B cell (primary cell): ENCODE measurements at regions not wholly inside any gene's neighbourhood (a gene's known extent, or its start where the extent isn't known, plus 50 kb on each side); places are given as distances from the start of the nearest gene placed in this dataset.

Experiments
- ATAC-seq: fragments of 200-7000 bp; cut with Tn5 transposase; one replicate; pipeline ENCODE4 v1.10.0; 2021; ENCODE audit warnings: low read depth, mild to moderate bottlenecking, moderate number of reproducible peaks, moderate library complexity
- CTCF ChIA-PET: fragments of 350-600 bp; sonication (Branson Sonifier 250); formaldehyde crosslinking; loops from one replicate; lab custom pipeline; 2021; ENCODE audit warnings: antibody characterized with exemption, inconsistent platforms; lab: Charles Lee
- POLR2A ChIA-PET: fragments of 350-600 bp; sonication (Branson Sonifier 250); formaldehyde crosslinking; loops from one replicate; lab custom pipeline; 2021; ENCODE audit warnings: antibody characterized with exemption; lab: Charles Lee
- DNase-seq: peaks from one replicate; pipeline ENCODE4 v3.0.0; 2013
- H2AFZ ChIP-seq: 2 replicates; pipeline ENCODE4 v1.6.1; 2012; ENCODE audit warnings: mild to moderate bottlenecking, low read depth, low read length; ENCODE audit not compliant: insufficient read depth, poor library complexity, severe bottlenecking
- H3K27ac ChIP-seq, 2 donors: 1 replicate in 1 of 2; 2 replicates in 1 of 2; pipeline ENCODE4 v1.5.1; 2012 to 2013; ENCODE audit warnings: low read length in 2 of 2, mild to moderate bottlenecking in 2 of 2, moderate library complexity in 1 of 2
- H3K27me3 ChIP-seq, 4 experiments: fragments of 200-600 bp in 1 of 4; sonication (generic) in 1 of 4; replicated peaks in 1 of 4; 1 replicate in 2 of 4; 2 replicates in 2 of 4; pipeline versions ENCODE4 v1.6.1 to v1.7.0; 2013 to 2016; ENCODE audit warnings: low read length in 3 of 4, mild to moderate bottlenecking in 2 of 4, mixed read lengths in 1 of 4, moderate library complexity in 1 of 4; ENCODE audit not compliant: insufficient read depth in 4 of 4, control insufficient read depth in 3 of 4; ENCODE audit errors: control extremely low read depth in 1 of 4
- H3K36me3 ChIP-seq, 2 experiments: replicated peaks in 1 of 2; 1 replicate in 1 of 2; 2 replicates in 1 of 2; pipeline versions ENCODE4 v1.6.1 to v1.7.1; 2013; ENCODE audit warnings: low read length in 1 of 2; ENCODE audit not compliant: insufficient read depth in 2 of 2, control insufficient read depth in 1 of 2; ENCODE audit errors: control extremely low read depth in 1 of 2, extremely low read depth in 1 of 2
- H3K4me1 ChIP-seq, 2 donors: fragments of 200-600 bp in 1 of 2; sonication (generic) in 1 of 2; 1 replicate in 1 of 2; 2 replicates in 1 of 2; pipeline versions ENCODE4 v1.5.1 to v1.6.1; 2013 to 2017; ENCODE audit warnings: low read length in 2 of 2; ENCODE audit not compliant: control insufficient read depth in 2 of 2, insufficient read depth in 2 of 2
- H3K4me2 ChIP-seq: replicated peaks from 2 replicates; pipeline ENCODE3; 2012; ENCODE audit warnings: mild to moderate bottlenecking, low read depth, low read length; ENCODE audit not compliant: poor library complexity, severe bottlenecking
- H3K4me3 ChIP-seq, 5 experiments: fragments of 200-600 bp in 1 of 5; sonication (generic) in 1 of 5; 1 replicate in 3 of 5; 2 replicates in 2 of 5; pipeline versions ENCODE4 v1.5.1 to v1.7.0; 2011 to 2016; ENCODE audit warnings: low read length in 4 of 5, mild to moderate bottlenecking in 4 of 5, low read depth in 2 of 5, control low read depth in 1 of 5, moderate library complexity in 1 of 5; ENCODE audit not compliant: insufficient read depth in 1 of 5; ENCODE audit errors: control extremely low read depth in 1 of 5, extremely low read depth in 1 of 5
- H3K79me2 ChIP-seq: fragments of 200-600 bp; sonication (generic); one replicate; pipeline ENCODE4 v1.6.0; 2016; ENCODE audit warnings: low read length; ENCODE audit not compliant: control insufficient read depth, insufficient read depth
- H3K9ac ChIP-seq: fragments of 200-600 bp; sonication (generic); 2 replicates; pipeline ENCODE4 v1.6.1; 2017; ENCODE audit warnings: mild to moderate bottlenecking, low read length, moderate library complexity
- H3K9me3 ChIP-seq, 3 donors: one replicate each; pipeline versions ENCODE4 v1.6.1 to v1.7.1; 2013; ENCODE audit warnings: low read length in 2 of 3; ENCODE audit not compliant: control insufficient read depth in 2 of 3, insufficient read depth in 1 of 3; ENCODE audit errors: control extremely low read depth in 1 of 3
- H4K20me1 ChIP-seq: 2 replicates; pipeline ENCODE4 v1.6.0; 2012; ENCODE audit warnings: mild to moderate bottlenecking, low read length; ENCODE audit not compliant: insufficient read depth, control insufficient read depth, poor library complexity, severe bottlenecking
- H3K27ac Mint-ChIP-seq: one replicate; pipeline ENCODE4 v1.8.0; 2021; ENCODE audit warnings: mixed read lengths
- H3K27me3 Mint-ChIP-seq: one replicate; pipeline ENCODE4 v1.8.0; 2021; ENCODE audit warnings: mixed read lengths
- H3K4me1 Mint-ChIP-seq: one replicate; pipeline ENCODE4 v1.8.0; 2021; ENCODE audit warnings: mixed read lengths
- H3K4me3 Mint-ChIP-seq: one replicate; pipeline ENCODE4 v1.8.0; 2021; ENCODE audit warnings: mixed read lengths
- H3K9me3 Mint-ChIP-seq: one replicate; pipeline ENCODE4 v1.8.0; 2022; ENCODE audit warnings: mixed read lengths; ENCODE audit not compliant: insufficient read depth
- CTCF ChIP-seq: fragments of 200-600 bp; IDR thresholded peaks from one replicate; pipeline ENCODE4 v1.8.0; 2022; ENCODE audit warnings: antibody characterized with exemption, mild to moderate bottlenecking
- EZH2 ChIP-seq: IDR thresholded peaks from 2 replicates; pipeline ENCODE4 v1.6.1; 2012; ENCODE audit warnings: borderline replicate concordance, low read depth, mild to moderate bottlenecking, moderate library complexity, low read length; ENCODE audit not compliant: insufficient read depth, poor library complexity, severe bottlenecking
- WGBS: methylation state at CpG from one replicate; pipeline ENCODE4 v1.1.5; 2013; ENCODE audit warnings: missing lambda C conversion rate; ENCODE audit not compliant: insufficient coverage; 5-methylcytosine and 5-hydroxymethylcytosine counted together
- intact Hi-C: fragments of 100-400 bp; cut with micrococcal nuclease; formaldehyde crosslinking; loops from one replicate; pipeline ENCODE4 v1.10.0; 2022

- Histone ChIP-seq H3K9me3 (no peaks in the 10 kb centered on the region), H3K9ac (no peak overlapping the region), H3K27ac (no peak overlapping the region), H3K4me1 (no peaks in the 10 kb centered on the region), H3K79me2 (no peaks in the 10 kb centered on the region), H3K36me3 (no peaks in the 10 kb centered on the region), H3K4me3 (no peak overlapping the region), H3K4me2 (no peak overlapping the region), H3K27me3 (peaks cover 0 to 2% (median 0%) of the 10 kb centered on the region in 4 experiments), H2AFZ (no peak overlapping the region), H4K20me1 (no peaks in the 10 kb centered on the region)
- DNase-seq (no peak), ATAC-seq (no peak)
- H3K27me3 Mint-ChIP-seq: peaks cover 5% of the 10 kb centered on the region
- H3K9me3 Mint-ChIP-seq: no peaks in the 10 kb centered on the region
- no peak overlapping the region for H3K4me3 Mint-ChIP-seq
- intact Hi-C loops: no loop called here
- TF ChIP-seq EZH2: no peak
- TF ChIP-seq CTCF: no peak
- no peak overlapping the region for H3K27ac Mint-ChIP-seq
- ChIA-PET POLR2A (no interaction called here), CTCF (no interaction called here)
- no peaks in the 10 kb centered on the region for H3K4me1 Mint-ChIP-seq
- WGBS: 93% methylated on average over 5 of the region's 7 CpGs
These were observed 368.5 kb downstream of the MAFB start for GRCh38 chr20:40320517-40321011.

GRCh38 chr20:40319741-40320516 lies 369.1 kb downstream of the MAFB start:
- H3K9me3 Mint-ChIP-seq: no peaks in the 10 kb centered on the region
- Histone ChIP-seq H3K27ac (no peak overlapping the region), H3K4me3 (no peak overlapping the region), H2AFZ (no peak overlapping the region), H3K9me3 (no peaks in the 10 kb centered on the region), H4K20me1 (no peaks in the 10 kb centered on the region), H3K79me2 (no peaks in the 10 kb centered on the region), H3K27me3 (peaks cover 0 to 2% (median 0%) of the 10 kb centered on the region in 4 experiments), H3K4me1 (no peaks in the 10 kb centered on the region), H3K36me3 (no peaks in the 10 kb centered on the region), H3K9ac (no peak overlapping the region), H3K4me2 (no peak overlapping the region)
- H3K27ac Mint-ChIP-seq: no peak overlapping the region
- ChIA-PET POLR2A (no interaction called here), CTCF (no interaction called here)
- no peaks in the 10 kb centered on the region for H3K4me1 Mint-ChIP-seq
- H3K4me3 Mint-ChIP-seq: no peak overlapping the region
- WGBS: 87% methylated on average over 9 of the region's 15 CpGs
- DNase-seq: no peak
- TF ChIP-seq EZH2 (no peak), CTCF (no peak)
- intact Hi-C loops: no loop called here
- ATAC-seq: no peak
- peaks cover 5% of the 10 kb centered on the region for H3K27me3 Mint-ChIP-seq
